Umbilical cord (tissue), 1 donor: ENCODE measurements at regions not wholly inside any gene's neighbourhood (a gene's known extent, or its start where the extent isn't known, plus 50 kb on each side); places are given as distances from the start of the nearest gene placed in this dataset.

Experiments
- DNase-seq: peaks from one replicate; pipeline ENCODE4 v3.0.0-alpha.2; 2015; ENCODE audit warnings: low spot score

GRCh38 chr12:64998371-64999147 lies 122.5 kb downstream of the WIF1 start:
- DNase-seq = peak; percentile 92

GRCh38 chr12:64999148-64999425 lies 122.0 kb downstream of the WIF1 start:
- no peak for DNase-seq
